ENCODE measurements at regions not wholly inside any gene's neighbourhood (a gene's known extent, or its start where the extent isn't known, plus 50 kb on each side); places are given as distances from the start of the nearest gene placed in this dataset.
"Not testable (repeated sequence)": the region's sequence is repeated elsewhere in the genome, so short reads cannot be mapped to it uniquely, and the experiment has no call there.

DNA sequence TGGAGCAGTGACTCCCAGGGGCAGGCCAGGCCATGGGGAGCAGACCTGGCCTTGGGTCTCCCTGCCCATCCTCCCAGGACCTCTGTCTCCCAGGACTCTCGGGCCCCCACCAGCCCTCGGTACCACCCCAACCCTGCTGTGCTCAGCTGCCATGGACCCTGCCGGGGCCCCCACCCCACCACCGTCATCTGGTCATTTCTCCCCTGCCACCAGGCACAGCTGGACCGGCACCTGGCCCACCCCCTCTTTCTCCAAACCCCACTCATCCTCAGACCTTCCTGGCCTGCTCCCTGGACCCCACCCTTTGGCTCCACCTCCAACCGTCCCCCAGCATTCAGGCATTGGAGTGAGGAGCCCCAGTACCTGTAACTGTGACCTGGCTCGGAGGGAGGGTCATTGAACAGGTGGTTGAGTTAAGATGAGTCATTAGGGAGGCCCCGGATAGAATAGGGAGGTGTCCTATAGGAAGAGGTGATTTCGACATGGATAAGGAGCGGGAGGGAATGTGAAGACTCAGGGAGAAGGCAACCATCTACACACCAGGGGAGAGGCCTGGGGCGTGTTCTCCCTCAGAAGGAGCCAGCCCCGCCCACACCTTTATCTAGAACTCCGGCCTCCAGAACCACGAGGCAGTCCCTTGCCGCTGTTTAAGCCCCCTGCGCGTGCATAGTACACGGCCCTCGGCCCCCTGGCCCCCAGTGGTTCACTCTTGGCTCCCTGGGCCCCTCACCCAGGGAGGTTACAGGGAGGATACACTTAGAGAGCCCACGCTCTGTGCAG, 1395.9 kb downstream of the BRD1 start:
- DNase-seq: no peak

DNA sequence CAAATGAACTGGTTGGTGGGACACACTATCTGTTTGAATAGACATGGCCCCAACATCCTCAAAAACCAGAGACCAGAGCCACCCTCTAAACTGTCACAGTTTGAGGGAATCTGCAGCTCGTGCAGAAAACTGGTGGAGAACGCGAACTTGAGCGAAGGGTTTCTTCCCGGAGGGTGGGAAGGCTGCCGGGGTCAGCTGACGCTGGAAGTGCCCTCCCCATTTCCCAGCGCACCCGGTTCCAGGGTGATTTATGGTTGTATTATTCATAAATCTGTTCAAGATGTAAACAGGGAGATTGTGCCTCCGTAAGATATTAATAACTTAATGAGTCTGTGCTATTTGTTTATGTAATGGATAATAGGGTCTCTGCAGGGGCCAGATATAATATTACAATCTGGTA, 1396.7 kb downstream of the BRD1 start:
- DNase-seq: no peak

DNA sequence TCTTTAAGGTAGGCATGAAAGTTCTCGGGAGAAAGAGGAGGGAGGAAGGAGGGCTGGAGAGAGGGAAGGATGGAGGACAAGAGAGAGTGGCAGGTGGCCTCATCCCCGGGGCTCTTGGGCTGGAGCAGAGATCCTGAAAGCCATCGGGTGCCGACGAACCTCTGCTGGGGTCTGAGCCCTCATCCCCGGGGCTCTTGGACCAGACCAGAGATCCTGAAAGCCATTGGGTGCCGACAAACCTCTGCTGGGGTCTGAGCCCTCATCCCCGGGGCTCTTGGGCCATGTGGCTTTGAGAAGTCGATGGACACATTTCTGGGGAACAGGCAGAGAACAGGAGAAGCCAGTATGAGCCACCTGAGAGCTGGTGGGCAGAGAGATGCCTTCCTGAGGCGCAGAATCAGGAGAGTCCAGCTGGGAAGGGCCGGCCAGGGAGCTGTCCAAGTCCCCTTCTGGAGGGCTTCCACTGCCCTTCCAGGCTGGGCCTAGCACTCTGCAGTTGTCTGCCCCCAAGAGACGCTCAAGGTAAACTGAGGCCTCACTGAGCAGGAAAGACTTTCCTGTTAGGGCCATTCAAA, 1398.1 kb downstream of the BRD1 start:
- DNase-seq: no peak

DNA sequence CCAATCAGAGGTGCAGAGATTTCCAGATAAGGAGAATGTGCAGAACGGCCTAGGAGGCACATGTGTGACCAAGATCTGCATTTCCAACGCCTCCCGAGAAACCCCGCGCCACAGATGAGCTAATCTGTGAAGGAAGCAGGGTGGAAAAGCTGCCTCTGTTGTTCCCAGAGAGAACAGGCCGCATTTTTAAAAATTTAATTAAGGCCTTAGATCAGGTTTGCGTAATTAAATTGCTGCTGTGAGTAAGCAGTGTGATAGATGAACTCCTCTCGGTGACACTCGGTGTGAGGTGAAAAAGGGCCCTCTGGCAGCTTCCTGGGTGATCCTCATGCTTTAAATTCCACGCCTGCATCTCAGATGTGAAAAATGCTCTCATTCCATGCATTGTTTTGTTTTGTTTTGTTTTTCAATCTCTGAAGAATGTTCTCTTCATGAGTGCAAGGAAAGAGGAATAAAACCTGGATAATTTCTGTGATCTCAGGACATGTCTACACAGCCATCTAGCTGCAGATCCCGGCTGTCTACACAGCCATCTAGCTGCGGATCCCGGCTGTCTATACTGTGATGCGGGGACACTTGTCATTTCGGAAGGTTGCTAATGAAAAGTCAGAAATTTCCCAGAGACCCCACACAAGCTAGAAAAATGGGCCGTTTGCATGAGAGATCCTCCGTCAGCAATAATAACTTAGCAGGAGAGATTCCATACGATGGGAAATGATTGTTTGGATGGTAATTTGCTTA, 1398.9 kb downstream of the BRD1 start:
- no peak for DNase-seq

DNA sequence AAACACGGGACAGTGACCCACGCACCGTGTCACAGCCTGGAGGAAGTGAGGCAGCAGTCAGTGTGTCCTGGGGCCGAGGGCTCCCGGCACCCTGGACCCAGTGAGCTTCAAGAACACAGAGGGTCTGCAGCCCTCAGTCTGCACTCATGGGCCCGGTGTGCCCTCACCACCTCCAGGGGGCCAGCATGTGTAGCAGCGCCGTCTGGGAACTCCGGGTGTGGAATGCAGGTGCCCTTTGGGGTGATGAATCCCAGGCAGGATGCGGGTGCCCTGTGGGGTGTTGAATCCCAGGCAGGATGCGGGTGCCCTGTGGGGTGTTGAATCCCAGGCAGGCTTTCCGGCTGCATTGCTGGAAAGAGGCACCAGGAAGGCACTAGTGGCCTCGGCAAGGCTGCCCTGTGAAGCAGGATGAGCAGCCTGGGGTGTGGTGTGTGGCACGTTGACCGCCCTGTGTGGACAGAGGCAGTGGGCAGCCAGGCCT, 1399.9 kb downstream of the BRD1 start:
- no peak for DNase-seq

DNA sequence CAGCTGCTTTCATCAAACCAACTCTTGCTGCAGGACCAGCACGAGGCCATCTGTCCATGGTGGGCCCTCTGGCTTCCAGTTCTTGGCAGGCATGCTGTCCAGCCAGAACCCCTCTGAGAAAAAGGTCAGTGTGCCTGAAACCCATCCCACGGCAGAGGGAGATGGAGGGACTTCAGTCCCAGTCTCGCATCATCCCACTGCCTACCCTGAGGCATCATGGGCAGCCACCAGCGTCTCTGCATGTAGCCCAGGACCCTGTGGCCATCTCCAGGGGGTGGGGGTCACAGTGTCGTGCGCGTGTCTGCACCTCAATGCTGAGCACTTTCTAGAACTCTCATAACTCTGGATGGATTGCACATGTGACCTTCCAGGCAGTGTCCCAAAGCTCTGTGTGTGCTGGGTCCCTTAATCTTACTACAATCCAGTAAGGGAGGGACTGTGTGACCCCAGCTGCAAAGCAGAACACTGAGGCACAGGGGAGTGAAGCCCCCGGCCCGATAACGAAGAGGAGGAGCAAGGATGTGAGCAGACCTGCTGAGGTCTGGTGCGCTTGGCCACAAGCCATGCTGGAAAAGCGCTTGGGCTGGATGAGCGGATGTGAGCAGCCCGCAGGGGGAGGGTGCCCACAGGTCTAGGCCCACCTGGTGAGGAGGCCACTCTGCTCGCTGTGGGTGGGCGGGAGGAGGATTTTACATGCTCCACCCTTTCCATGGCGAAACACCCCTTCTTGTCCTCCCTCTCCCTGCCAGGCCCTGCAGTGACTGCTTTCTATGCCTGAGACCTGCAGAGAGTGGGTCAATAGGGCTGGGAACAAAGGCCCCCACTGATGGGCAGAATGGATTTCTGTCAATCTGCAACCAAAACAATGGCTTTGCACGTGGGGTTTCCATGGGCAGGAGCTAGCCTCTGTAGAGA, 1401.0 kb downstream of the BRD1 start:
- no peak for DNase-seq

DNA sequence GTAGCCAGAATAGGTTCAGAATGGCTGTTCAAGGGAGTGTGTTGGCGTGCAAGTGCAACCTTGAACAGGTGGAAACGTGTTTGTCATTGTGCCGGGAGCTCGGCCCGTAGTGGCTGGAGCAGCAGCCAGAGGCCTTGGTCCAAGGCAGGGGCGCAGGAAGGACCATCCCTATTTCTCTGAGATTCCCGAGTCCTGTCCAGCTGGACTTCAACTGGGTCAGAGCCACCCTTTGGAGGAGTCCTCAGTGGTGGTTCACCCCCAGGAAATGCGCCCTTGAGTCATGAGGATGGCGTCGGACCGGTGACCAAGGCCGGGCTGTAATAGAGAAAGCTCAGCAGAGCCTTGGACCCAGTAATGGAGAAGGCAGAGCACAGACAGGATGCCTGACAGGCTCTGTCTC, 1402.0 kb downstream of the BRD1 start:
- no peak for DNase-seq

DNA sequence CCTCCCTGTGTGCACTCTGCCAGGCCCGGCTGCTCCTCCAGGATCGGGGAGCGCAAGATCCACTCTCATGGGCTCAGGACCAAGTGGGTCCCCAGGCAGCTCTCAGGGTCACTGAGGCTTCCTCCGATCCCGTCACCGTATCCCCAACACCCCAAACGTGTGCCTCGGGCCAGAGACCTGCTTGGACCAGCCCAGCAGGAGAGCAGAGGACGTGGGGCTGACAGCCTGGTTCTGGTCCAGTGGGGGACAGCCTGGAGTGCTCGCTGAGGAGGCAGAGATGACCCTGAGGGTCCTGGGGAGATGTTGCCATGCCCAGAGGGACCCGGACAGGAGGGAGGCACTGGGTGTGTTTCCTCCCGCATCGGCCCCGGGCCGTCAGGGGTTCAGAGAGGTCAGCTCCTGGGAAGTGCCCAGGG, 1402.6 kb downstream of the BRD1 start:
- DNase-seq: no peak

DNA sequence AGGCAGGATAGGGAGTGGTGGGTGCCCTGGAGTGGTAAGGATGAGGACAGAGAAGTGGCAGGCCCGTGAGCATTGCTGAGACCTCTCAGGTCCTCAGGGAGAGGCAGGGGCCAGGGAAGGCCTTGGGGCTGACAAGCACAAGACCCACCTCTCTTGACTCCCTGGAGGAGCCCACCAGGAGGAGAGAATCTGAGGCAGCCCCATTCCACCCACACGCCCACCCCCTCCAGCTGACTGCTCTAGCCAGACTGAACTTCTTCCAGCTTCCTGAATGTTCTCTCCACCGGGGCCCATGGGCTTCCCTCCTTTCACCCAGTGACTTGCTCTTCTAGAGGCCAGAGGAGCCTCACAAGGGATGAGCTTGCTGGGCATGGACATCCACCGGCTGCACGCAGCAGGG, 1403.0 kb downstream of the BRD1 start:
- no peak for DNase-seq

DNA sequence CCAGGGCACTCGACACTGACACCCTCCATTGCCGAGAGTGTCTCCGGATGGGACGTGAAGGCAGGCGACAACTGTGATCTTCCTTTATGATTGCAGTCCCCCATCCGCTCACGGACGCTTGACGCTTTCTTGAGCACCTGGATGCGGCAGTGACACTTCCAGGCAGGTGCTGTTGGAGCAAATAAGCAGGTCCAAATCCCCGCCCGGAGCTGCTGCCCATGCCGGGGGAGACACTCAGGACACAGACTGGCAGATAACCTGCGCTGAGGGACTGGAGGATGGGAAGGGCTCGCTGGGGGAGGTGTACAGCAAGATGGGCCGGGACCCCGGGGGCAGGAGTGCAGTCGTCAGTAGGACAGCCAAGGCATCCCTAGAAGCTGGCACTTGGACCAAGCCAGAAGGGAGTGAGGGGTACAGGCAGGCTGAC, 1403.5 kb downstream of the BRD1 start:
- no peak for DNase-seq

DNA sequence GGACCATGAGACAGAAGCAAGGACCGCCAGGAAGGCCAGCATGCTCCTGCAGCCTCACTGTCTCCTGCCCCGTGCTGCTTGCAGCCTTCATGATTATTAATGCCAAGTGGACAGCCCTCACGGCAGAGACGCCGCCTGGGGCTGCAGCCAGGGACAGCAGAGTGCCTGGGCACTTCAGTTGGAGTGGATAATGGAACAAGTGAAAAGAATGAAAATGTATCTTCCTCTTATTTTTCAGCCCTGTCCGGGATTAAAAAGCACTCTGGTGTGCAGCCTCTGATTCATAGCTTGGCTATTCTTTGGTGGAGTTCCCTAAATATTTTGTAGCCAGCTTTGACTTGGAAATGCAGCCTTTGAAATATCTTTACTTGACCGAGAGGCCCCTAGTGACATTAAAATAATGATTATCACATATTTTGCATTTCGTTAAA, 1404.2 kb downstream of the BRD1 start:
- DNase-seq: no peak

DNA sequence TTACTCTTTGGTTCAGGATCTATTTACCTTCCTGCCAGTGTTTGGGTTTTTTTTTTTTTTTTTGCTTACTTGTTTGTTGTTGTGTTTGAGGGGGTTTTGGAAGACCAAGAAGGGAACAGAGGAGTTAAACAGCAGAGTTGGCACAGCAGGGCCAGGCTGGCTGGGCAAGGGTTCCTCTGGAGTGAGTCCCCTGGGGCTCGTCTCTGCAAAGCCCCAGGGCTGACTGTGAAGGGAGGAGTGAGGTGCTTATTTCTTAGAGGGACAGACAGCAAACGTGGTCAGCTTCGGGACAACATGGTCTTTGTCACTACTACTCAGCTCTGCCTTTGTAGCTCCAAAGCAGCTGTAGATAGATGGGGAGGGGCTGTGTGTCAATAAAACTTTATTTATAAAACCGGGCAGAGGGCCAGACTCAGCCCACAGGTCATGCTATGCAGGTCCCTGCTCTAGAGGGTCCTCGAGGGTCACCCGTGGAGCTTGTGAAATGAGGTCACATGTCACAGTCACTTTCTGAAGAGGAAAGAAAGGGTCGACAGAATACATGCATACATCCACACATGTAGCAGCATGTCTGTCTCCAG, 1404.7 kb downstream of the BRD1 start:
- no peak for DNase-seq

DNA sequence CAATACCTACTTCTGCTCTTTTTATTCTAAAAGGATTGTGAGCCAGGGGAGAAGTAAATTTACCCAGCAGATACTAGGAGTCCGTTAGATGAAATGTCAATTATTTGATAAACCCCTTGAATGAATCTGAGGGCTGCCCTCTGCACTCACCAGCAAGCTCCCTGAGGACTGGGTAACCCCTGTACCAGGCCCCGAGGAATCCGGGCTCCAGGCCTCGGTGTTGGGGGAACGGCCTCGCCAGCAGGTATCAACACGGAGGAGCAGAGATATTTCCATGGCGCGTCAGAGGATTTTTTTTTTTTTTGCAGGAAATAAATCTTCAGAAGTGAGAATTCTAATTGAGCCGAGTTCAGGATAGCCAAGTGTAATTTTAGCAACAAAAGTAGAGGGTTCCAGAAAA, 1408.8 kb downstream of the BRD1 start:
- no peak for DNase-seq

DNA sequence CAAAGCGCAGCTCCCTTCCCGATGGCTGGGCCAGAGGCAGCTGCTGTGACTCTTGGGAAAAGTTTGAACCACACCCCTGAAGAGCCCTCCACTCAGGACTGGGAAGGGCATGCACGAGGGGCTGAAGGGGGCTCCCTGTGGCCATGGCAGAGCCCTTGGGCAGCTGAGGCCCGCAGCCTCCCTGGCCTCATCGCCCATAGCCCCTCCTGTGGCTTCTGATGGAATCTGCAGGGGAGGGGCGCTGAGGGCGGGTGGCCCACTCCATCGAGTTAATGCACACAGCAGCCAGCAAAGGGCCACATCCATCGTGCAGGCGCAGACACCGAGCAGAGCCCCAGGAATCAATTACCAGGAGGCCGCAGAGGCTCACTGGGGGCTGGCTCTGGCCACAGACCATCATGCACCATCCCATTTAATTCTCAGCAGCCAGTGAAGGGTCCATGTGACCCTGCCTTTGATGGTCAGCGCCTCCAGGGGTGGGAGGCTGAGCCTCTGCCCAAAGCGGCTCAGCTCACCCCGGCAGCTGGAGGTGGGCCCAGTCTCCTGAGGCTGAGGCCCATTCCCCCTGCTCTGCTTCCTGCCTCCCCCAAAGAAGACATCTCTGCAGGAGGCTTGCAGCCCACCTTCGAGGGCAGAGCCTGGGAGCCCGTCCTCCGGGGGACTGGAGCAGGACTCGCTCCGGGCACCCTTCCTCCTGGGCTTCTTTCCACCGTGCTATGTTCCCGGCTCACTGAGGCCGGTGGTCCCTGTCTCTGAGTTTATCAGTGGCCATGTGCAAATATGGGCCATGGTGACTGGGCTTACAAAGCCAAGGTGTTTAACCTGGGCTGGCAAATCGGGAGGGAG, 1410.2 kb downstream of the BRD1 start:
- DNase-seq: no peak

DNA sequence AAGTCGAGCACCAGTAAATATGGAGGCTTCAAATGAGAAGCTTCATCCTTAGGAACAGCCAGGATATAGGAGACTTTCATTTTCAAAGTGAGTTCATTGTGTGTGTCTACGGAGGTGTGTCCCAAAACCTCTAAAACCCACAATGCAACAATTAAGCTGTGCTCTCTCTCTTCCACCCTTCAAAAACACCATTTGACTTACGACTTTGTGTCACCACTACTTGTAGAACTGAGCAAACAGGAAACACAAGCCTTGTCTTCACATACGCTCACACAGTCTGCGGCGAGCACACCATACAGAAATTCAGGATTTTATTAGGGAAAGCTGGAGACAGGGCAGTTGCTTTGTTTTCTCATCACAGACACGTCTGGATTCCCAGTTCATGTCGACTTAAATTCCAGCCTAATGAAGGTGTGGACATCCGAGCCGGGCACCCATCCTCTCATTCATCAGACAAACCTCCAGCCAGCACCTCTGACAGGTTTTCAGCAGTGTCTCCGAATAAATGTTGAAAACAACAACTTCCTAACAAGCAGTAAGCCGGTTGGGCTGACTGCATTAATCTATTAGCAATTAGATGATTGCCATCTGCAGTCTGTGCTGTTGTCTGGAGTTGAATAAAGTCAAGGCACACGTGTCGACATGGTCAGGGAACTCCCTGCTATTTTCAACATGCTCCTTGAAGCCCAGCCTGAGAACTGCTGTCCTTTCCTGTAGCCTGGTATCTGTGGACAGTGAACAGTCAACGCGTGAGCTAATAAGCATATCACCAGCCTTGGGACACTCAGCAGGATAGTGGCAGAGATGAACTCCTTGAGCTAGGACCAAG, 1411.1 kb downstream of the BRD1 start:
- no peak for DNase-seq

DNA sequence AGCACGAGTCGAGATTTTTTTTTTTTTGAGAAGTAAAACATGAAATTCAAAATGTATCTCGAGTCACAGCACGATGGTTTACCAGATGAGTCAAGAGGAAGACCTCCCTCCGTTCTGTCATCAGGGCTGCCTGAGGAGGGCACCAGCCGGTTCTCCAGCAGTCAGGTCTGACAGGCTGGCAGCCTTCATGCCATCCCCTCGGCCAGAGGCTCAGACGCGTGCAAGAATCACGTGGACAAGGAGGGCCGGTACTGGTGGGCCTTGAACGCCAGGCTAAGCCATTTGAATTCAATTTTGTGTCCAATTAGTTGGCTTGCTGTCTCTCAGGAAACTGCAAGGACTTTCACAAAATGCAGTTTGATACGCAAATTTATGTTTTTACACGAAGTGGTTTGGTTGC, 1412.2 kb downstream of the BRD1 start:
- no peak for DNase-seq

DNA sequence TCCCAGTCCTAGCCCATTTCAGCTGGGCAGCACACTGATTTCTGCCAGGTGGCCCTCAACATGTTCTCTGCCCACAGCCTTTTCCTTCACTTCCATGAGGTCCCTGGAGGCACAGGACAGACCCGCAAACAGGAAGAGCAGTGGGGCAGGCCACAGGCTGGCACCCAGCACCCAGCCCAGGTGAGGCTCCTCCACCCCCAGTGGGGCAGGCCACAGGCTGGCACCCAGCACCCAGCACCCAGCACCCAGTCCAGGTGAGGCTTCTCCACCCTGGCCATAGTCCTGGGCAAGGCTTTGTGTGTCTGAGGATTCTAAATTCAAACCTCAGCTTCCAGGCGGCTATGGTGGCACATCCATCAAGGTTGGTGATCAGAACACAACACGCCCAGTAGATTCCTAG, 1413.0 kb downstream of the BRD1 start:
- DNase-seq: no peak

DNA sequence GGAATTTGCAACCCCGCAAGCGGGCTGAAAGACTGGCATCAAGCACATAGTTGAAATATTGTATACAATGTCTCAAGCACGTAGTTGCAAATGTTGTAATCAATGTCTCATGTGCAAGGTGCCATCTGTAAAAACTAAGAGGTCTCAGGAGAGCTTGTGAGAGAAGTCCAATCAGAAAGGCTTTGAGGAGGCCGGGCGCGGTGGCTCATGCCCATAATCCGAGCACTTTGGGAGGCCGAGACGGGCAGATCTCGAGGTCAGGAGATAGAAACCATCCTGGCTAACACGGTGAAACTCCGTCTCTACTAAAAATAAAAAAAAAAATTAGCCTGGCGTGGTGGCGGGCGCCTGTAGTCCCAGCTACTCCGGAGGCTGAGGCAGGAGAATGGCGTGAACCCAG, 1414.7 kb downstream of the BRD1 start:
- DNase-seq: not testable (repeated sequence)

DNA sequence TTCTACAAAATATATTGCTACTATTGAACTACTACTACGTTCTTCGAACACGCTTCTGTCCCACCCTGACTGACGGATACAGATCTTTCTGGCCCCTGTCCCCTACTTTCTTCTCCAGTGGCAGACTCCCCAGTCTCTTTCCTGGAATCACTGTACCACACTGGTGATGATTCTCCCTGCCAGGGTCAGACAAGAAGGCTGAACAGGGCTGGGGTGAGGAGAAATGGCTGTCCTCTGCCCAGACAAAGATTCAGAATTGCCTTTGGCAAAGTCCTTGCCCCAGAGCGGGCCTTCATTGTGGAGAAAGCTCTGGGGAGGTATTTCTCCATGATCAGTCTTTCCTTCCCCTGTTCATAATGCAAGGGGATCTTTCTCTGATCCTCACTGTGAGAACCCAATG, 1417.1 kb downstream of the BRD1 start:
- no peak for DNase-seq

DNA sequence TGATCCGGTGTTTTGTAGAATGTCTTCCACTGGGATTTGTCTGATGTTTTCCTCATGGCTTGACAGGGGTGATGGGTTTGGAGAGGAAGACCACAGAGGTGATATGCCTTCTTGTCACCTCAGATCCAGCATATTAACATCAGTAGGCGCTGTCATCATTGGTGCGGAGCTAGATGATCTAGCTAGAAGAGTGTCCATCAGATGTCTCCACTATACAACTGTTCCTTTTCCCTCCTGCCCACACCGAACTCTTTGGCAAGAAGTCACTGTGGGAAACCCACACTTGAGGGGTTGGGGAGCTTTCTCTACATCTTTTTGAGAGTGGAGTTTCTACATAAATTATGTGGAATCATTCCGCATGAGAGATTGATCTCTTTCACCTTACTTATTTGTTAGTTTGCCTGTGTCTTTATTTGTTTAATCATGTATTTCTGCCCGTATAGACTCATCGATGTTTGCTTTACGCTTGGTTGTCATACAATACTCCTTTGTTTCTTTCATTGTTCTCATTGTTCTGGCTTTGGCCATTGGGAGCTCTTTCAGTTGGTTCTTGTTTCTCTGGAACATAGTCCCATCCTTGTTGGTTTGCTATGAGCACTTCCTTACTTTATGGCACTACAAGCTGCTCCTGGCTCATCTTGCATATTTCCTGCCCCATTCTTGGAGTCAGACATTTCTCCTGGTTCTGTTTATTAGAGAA, 1420.3 kb downstream of the BRD1 start:
- DNase-seq: no peak

Measured in inflammatory macrophage treated with lipopolysaccharide for 1 hour (primary cell).